Mucosa of descending colon (tissue), 3 donors: ENCODE measurements at regions not wholly inside any gene's neighbourhood (a gene's known extent, or its start where the extent isn't known, plus 50 kb on each side); places are given as distances from the start of the nearest gene placed in this dataset.
"Not testable (repeated sequence)": the region's sequence is repeated elsewhere in the genome, so short reads cannot be mapped to it uniquely, and the experiment has no call there.

Source experiments
- ATAC-seq: fragments of 200-7000 bp; cut with Tn5 transposase; one replicate; pipeline ENCODE4 v1.9.1; 2020; ENCODE audit warnings: mild to moderate bottlenecking, moderate library complexity
- DNase-seq, 3 donors: peaks; one replicate each; pipeline ENCODE4 v3.0.0-alpha.2; 2020
- H3K36me3 ChIP-seq: fragments of 200-600 bp; one replicate; pipeline ENCODE4 v1.8.0; 2021; ENCODE audit warnings: low read depth, mild to moderate bottlenecking
- H3K4me1 ChIP-seq: fragments of 200-600 bp; one replicate; pipeline ENCODE4 v1.8.0; 2021; ENCODE audit warnings: low read depth, mild to moderate bottlenecking
- H3K4me3 ChIP-seq: fragments of 200-600 bp; one replicate; pipeline ENCODE4 v1.8.0; 2021; ENCODE audit warnings: mild to moderate bottlenecking
- H3K9me3 ChIP-seq: fragments of 200-600 bp; one replicate; pipeline ENCODE4 v1.8.0; 2021; ENCODE audit warnings: mild to moderate bottlenecking
- CTCF ChIP-seq: fragments of 200-600 bp; IDR thresholded peaks from one replicate; pipeline ENCODE4 v1.8.0; 2022; ENCODE audit warnings: antibody characterized with exemption, mild to moderate bottlenecking
- intact Hi-C, 2 donors: fragments of 100-400 bp; cut with DNase I in 1 of 2; cut with micrococcal nuclease in 1 of 2; formaldehyde crosslinking; loops; one replicate each; pipeline versions ENCODE4 v1.11.0 to v1.11.1; 2022; cut with DNase I, micrococcal nuclease
- donor health status: DM: no; HTN: no; CAD: no; lungs with moderate emphysema.
- donor health status: DM: no; HTN: no; CAD: no.
- donor health status: DM: no; HTN: yes; CAD: no.

GRCh38 chr12:4191642-4192041, 81.9 kb upstream of the CCND2 start:
- DNase-seq (no peak), ATAC-seq (no peak)
- H3K36me3 ChIP-seq = no peaks in the 10 kb centered on the region
- no peaks in the 10 kb centered on the region for H3K4me1 ChIP-seq
- intact Hi-C loops = no loop called here
- TF ChIP-seq CTCF = no peak
- no peaks in the 10 kb centered on the region for H3K9me3 ChIP-seq
- no peak overlapping the region for H3K4me3 ChIP-seq

DNA sequence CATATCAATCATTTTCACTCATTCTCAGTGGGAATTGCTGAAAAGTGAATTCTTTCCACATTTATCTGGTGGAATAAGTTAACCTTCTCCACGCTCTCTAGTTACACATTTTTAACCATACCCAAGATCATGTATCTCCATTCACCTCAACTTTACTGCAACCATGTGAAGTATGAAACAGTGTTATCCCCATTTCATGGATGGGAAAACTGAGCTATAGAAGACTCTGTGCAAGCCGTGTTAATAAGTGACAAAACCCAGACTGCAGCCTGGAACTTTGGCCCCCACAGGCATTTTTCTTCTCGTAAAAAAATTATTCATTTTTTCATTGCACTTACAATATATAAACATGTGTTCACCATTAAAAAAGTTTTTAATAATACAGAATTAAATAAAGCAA, 82.4 kb upstream of the CCND2 start:
- no peak for ATAC-seq
- Histone ChIP-seq H3K36me3 (no peaks in the 10 kb centered on the region), H3K4me1 (no peaks in the 10 kb centered on the region), H3K4me3 (no peak overlapping the region), H3K9me3 (no peaks in the 10 kb centered on the region)
- no peak for DNase-seq
- intact Hi-C loops = no loop called here
- no peak for TF ChIP-seq CTCF

DNA sequence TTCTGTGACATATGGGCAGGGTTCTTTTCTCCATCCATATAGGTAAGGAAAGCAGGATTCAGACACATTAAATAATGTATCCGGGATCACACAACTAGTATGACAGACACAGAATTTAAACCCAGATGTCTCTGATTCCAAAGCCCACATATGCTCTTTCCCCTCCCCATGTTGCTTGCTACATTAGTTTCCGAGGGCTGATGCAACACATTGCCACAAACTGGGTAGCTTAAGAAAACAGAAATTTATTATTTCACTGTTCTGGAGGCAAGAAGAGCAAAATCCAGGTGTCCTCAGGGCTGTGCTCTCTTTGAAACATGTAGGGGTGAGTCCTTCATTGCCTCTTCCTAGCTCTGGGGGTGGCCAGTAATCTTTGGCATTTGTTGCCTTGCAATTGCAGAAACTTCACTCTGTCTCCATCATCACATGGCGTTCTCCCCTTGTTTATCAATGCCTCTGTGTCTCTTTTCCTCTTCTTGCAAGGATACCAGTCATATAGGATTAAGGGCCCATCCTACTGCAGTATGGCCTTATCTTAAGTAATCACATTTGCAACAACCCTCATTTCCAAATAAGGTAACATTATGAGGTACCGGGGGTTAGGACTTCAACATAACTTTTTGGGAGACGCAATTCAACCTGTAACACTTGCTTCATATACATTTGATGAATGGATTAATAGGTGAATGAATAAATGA, 83.0 kb upstream of the CCND2 start:
- Histone ChIP-seq H3K9me3 (no peaks in the 10 kb centered on the region), H3K4me1 (no peaks in the 10 kb centered on the region), H3K4me3 (no peak overlapping the region), H3K36me3 (no peaks in the 10 kb centered on the region)
- no peak for TF ChIP-seq CTCF
- ATAC-seq = no peak
- intact Hi-C loops = no loop called here
- no peak for DNase-seq

GRCh38 chr12:4189721-4190120, 83.8 kb upstream of the CCND2 start:
- TF ChIP-seq CTCF = no peak
- Histone ChIP-seq H3K9me3 (no peaks in the 10 kb centered on the region), H3K4me1 (no peaks in the 10 kb centered on the region), H3K36me3 (no peaks in the 10 kb centered on the region), H3K4me3 (no peak overlapping the region)
- no peak for ATAC-seq
- no peak for DNase-seq
- intact Hi-C loops = no loop called here

- H3K4me1 ChIP-seq = no peaks in the 10 kb centered on the region
- no peak for TF ChIP-seq CTCF
- no peak overlapping the region for H3K4me3 ChIP-seq
- DNase-seq (no peak), ATAC-seq (no peak)
- H3K36me3 ChIP-seq = no peaks in the 10 kb centered on the region
- intact Hi-C loops = no loop called here
- H3K9me3 ChIP-seq = no peaks in the 10 kb centered on the region
These were observed 85.6 kb upstream of the CCND2 start for GRCh38 chr12:4187916-4188315.

- intact Hi-C loops, H3K4me1 ChIP-seq, ATAC-seq, H3K4me3 ChIP-seq, H3K9me3 ChIP-seq, H3K36me3 ChIP-seq, DNase-seq: not testable (repeated sequence)
These were observed 86.2 kb upstream of the CCND2 start for GRCh38 chr12:4187315-4187714.
